T-cell (primary cell): ENCODE measurements at regions not wholly inside any gene's neighbourhood (a gene's known extent, or its start where the extent isn't known, plus 50 kb on each side); places are given as distances from the start of the nearest gene placed in this dataset.
"Not testable (repeated sequence)": the region's sequence is repeated elsewhere in the genome, so short reads cannot be mapped to it uniquely, and the experiment has no call there.

ENCODE experiments used
- ATAC-seq, 4 experiments: fragments of 200-7000 bp in 3 of 4; fragments of 150-1000 bp in 1 of 4; cut with Tn5 transposase; replicated peaks in 1 of 4; 1 replicate in 3 of 4; 2 replicates in 1 of 4; pipeline ENCODE4 v1.10.0; 2021; ENCODE audit warnings: moderate library complexity in 3 of 4, mild to moderate bottlenecking in 2 of 4, moderate number of reproducible peaks in 1 of 4
- CTCF ChIA-PET, 2 donors: fragments of 300-600 bp; sonication (Branson Sonifier 250); formaldehyde crosslinking; loops; one replicate each; lab custom pipeline; 2022; ENCODE audit warnings: antibody characterized with exemption in 2 of 2; lab: Charles Lee
- POLR2A ChIA-PET, 2 donors: fragments of 300-600 bp; sonication (Branson Sonifier 250); formaldehyde crosslinking; loops; one replicate each; lab custom pipeline; 2022; ENCODE audit warnings: antibody characterized with exemption in 2 of 2; lab: Charles Lee
- DNase-seq, 35 experiments: peaks; one replicate each; pipeline versions ENCODE4 v3.0.0 to v3.0.0-alpha.2; 2013 to 2023
- H3K27ac ChIP-seq: one replicate; pipeline ENCODE4 v1.5.1; 2013; ENCODE audit warnings: low read length
- H3K27me3 ChIP-seq, 2 experiments: replicated peaks in 1 of 2; 1 replicate in 1 of 2; 2 replicates in 1 of 2; pipeline versions ENCODE4 v1.6.1 to v1.7.0; 2013; ENCODE audit warnings: low read length in 1 of 2, mixed read lengths in 1 of 2; ENCODE audit not compliant: control insufficient read depth in 2 of 2, insufficient read depth in 2 of 2; ENCODE audit errors: extremely low read depth in 1 of 2
- H3K36me3 ChIP-seq, 2 donors: 1 replicate in 1 of 2; 2 replicates in 1 of 2; pipeline versions ENCODE4 v1.6.1 to v1.7.0; 2013; ENCODE audit warnings: low read length in 1 of 2; ENCODE audit not compliant: control insufficient read depth in 2 of 2, insufficient read depth in 1 of 2; ENCODE audit errors: extremely low read depth in 1 of 2
- H3K4me1 ChIP-seq, 2 experiments: 1 replicate in 1 of 2; 2 replicates in 1 of 2; pipeline versions ENCODE4 v1.6.1 to v1.7.0; 2013; ENCODE audit warnings: low read length in 2 of 2, mixed read lengths in 1 of 2; ENCODE audit not compliant: insufficient read depth in 2 of 2, control insufficient read depth in 1 of 2; ENCODE audit errors: extremely low read depth in 1 of 2
- H3K4me3 ChIP-seq, 2 donors: 1 replicate in 1 of 2; 2 replicates in 1 of 2; pipeline versions ENCODE4 v1.5.1 to v1.7.0; 2013; ENCODE audit warnings: mild to moderate bottlenecking in 2 of 2, low read length in 1 of 2, moderate library complexity in 1 of 2; ENCODE audit not compliant: control insufficient read depth in 1 of 2; ENCODE audit errors: extremely low read depth in 1 of 2
- H3K9me3 ChIP-seq: 2 replicates; pipeline ENCODE4 v1.7.0; 2013
- H3K27ac Mint-ChIP-seq, 2 donors: one replicate each; pipeline ENCODE4 v1.8.0; 2020 to 2021; ENCODE audit warnings: mild to moderate bottlenecking in 2 of 2, mixed read lengths in 2 of 2
- H3K27me3 Mint-ChIP-seq, 2 donors: one replicate each; pipeline ENCODE4 v1.8.0; 2021 to 2022; ENCODE audit warnings: mixed read lengths in 2 of 2
- H3K36me3 Mint-ChIP-seq: one replicate; pipeline ENCODE4 v1.8.0; 2021; ENCODE audit warnings: mixed read lengths
- H3K4me1 Mint-ChIP-seq, 3 donors: one replicate each; pipeline ENCODE4 v1.8.0; 2020 to 2022; ENCODE audit warnings: mixed read lengths in 3 of 3, mild to moderate bottlenecking in 1 of 3
- H3K4me3 Mint-ChIP-seq, 3 donors: one replicate each; pipeline ENCODE4 v1.8.0; 2020 to 2022; ENCODE audit warnings: mild to moderate bottlenecking in 3 of 3, mixed read lengths in 3 of 3, moderate library complexity in 3 of 3
- H3K9me3 Mint-ChIP-seq, 3 donors: one replicate each; pipeline ENCODE4 v1.8.0; 2020 to 2022; ENCODE audit warnings: mixed read lengths in 3 of 3
- WGBS: methylation state at CpG from one replicate; pipeline ENCODE4 v1.1.5; 2013; ENCODE audit warnings: missing lambda C conversion rate; ENCODE audit not compliant: insufficient coverage; 5-methylcytosine and 5-hydroxymethylcytosine counted together

DNA sequence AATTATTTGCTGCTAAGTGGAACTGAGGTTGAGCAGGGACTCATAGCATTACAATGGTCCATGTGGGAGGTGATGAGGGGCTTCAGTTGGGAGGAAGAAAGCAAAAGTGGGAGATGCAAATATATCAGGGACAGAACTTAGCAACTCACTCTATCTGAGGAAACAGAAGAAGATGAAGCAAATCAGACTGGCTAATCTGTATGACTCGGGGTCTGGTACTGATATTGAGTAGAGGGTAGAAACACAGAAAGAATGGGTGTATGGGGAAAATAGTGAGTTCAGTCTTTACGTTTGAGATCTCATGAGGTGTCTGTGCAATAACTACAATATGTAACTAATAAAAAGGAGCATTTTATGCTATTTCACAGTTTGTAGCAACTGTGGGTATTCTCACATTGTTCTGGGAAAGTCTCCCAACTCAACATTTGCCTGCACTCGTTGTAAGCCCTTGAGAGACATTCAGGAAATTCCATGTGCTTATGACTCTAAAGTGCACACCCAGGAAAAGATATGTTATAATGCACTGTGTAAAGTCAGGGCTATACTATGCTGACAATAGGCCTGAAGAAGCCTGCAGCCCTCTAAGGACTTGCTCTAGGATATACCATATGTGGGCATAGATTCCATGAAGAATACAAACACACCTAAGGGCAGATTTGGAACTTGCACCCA lies 183.5 kb downstream of the SPRY2 start:
- Mint-ChIP-seq H3K4me1 (no peaks in the 10 kb centered on the region), H3K9me3 (peaks cover 0 to 4% (median 3%) of the 10 kb centered on the region in 3 donors), H3K36me3 (no peaks in the 10 kb centered on the region), H3K4me3 (no peak overlapping the region), H3K27me3 (no peaks in the 10 kb centered on the region), H3K27ac (no peak overlapping the region)
- POLR2A ChIA-PET = interaction anchor here in 1 of 2 donors (0.6 kb wide), 1 partner anchor 80 kb away, joined by 10 read pairs; no protein-coding TSS in a partner anchor
- H3K36me3 ChIP-seq = no peaks in the 10 kb centered on the region
- H3K4me3 ChIP-seq = no peak overlapping the region
- H3K27me3 ChIP-seq = no peaks in the 10 kb centered on the region
- ATAC-seq = no peak
- CTCF ChIA-PET = no interaction called here
- DNase-seq = no peak
- H3K9me3 ChIP-seq = no peaks in the 10 kb centered on the region
- H3K4me1 ChIP-seq = no peaks in the 10 kb centered on the region
- H3K27ac ChIP-seq = no peak overlapping the region
- WGBS = no CpG with 5 or more reads among the region's 3 CpGs

DNA sequence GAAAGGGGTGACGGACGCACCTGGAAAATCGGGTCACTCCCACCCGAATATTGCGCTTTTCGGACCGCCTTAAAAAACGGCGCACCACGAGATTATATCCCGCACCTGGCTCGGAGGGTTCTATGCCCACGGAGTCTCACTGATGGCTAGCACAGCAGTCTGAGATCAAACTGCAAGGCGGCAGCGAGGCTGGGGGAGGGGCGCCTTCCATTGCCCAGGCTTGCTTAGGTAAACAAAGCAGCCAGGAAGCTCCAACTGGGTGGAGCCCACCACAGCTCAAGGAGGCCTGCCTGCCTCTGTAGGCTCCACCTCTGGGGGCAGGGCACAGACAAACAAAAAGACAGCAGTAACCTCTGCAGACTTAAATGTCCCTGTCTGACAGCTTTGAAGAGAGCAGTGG lies 188.8 kb downstream of the SPRY2 start:
- CTCF ChIA-PET = interaction anchor here in 1 of 2 donors (0.5 kb wide), 1 partner anchor 118 kb away, joined by 5 read pairs; no protein-coding TSS in a partner anchor
- 97% methylated on average over 13 of the region's 16 CpGs for WGBS
- ATAC-seq = not testable (repeated sequence)

DNA sequence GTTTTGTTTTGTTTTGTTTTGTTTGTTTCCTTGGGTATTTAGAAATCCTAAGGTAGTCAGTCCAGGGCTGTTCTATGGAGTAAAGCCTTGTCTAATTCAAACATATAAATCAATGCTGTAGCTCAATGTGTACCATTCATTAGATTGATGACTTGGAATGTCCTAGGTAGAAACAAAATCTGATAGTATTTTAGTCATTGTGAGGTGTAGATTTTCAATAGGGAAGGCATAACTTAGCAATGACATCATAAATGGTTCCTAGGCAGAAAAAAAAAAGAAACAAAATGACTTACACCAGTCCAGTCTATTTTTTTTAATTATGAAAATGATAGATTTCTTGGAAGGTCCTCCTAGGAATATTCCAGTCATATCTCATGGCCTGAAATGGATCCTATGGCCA lies 189.9 kb downstream of the SPRY2 start:
- H3K36me3 ChIP-seq = no peaks in the 10 kb centered on the region
- H3K9me3 Mint-ChIP-seq = peaks cover 0 to 4% (median 3%) of the 10 kb centered on the region in 3 donors
- no peaks in the 10 kb centered on the region for H3K9me3 ChIP-seq
- no peaks in the 10 kb centered on the region for H3K36me3 Mint-ChIP-seq
- H3K4me3 ChIP-seq = no peak overlapping the region
- no peaks in the 10 kb centered on the region for H3K27me3 Mint-ChIP-seq
- no peak overlapping the region for H3K4me3 Mint-ChIP-seq
- CTCF ChIA-PET = no interaction called here
- H3K27me3 ChIP-seq = no peaks in the 10 kb centered on the region
- DNase-seq = no peak
- no peaks in the 10 kb centered on the region for H3K4me1 ChIP-seq
- no peak overlapping the region for H3K27ac Mint-ChIP-seq
- H3K4me1 Mint-ChIP-seq = no peaks in the 10 kb centered on the region
- no peak overlapping the region for H3K27ac ChIP-seq
- ATAC-seq = no peak
- POLR2A ChIA-PET = no interaction called here

More for the DNA sequence above, 188.8 kb downstream of the SPRY2 start:
- H3K27me3 ChIP-seq, H3K9me3 Mint-ChIP-seq, H3K9me3 ChIP-seq, H3K27ac Mint-ChIP-seq, H3K4me3 ChIP-seq, H3K36me3 ChIP-seq, POLR2A ChIA-PET, H3K4me1 Mint-ChIP-seq, H3K4me3 Mint-ChIP-seq, H3K27ac ChIP-seq, DNase-seq, H3K36me3 Mint-ChIP-seq, H3K4me1 ChIP-seq, H3K27me3 Mint-ChIP-seq: not testable (repeated sequence)

DNA sequence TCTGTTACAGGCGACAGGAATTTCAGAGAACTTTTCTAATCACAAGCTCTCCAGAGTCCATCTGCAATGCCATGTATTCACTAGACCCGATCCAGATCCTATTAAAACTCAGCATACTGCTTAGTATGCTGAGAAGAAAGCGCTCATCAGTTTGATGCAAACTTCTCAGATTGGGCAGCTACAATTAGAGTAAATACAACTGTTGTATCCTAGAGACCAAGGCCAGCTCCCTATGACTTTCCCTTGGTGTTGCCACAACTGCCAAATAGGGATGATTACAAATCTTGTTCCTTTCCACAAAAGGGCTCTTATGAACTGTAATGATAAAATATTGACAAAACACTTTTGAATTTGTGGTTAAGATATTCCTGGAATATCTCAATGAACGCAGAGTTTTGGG lies 191.2 kb downstream of the SPRY2 start:
- peaks cover 0 to 4% (median 3%) of the 10 kb centered on the region in 3 donors for H3K9me3 Mint-ChIP-seq
- no peak overlapping the region for H3K27ac Mint-ChIP-seq
- POLR2A ChIA-PET = no interaction called here
- no peaks in the 10 kb centered on the region for H3K27me3 ChIP-seq
- no peaks in the 10 kb centered on the region for H3K27me3 Mint-ChIP-seq
- no peaks in the 10 kb centered on the region for H3K9me3 ChIP-seq
- no peak for DNase-seq
- no CpG with 5 or more reads among the region's 4 CpGs for WGBS
- ATAC-seq = no peak
- no peaks in the 10 kb centered on the region for H3K4me1 ChIP-seq
- H3K27ac ChIP-seq = no peak overlapping the region
- H3K4me3 ChIP-seq = no peak overlapping the region
- H3K36me3 Mint-ChIP-seq = no peaks in the 10 kb centered on the region
- no peaks in the 10 kb centered on the region for H3K4me1 Mint-ChIP-seq
- H3K36me3 ChIP-seq = no peaks in the 10 kb centered on the region
- H3K4me3 Mint-ChIP-seq = no peak overlapping the region
- CTCF ChIA-PET = no interaction called here

DNA sequence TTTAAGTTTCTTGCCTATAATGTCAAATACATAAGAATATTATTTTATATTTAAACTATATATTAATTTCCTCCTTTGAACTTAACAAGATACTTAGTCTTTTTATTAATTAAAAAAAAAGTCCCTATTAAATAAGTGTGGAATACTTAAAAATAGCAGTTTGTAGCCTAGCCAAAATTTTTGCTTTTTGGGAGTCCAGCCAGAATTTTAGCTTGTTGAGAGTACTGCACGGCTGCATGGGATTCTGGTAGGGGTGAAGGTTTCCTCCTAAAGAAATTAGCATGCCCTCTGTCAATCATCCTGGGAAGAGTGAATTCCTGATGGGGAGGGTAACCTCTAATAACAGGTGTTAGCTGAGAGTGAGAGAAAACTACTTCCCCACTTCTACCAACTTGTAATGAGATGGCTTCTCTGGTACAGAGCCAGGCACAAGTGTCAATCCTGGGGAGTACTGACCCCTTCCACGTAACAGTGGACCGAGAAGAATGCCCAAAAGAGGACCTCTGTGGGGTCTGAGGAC lies 195.7 kb downstream of the SPRY2 start:
- Histone ChIP-seq H3K4me3 (no peak overlapping the region), H3K4me1 (no peaks in the 10 kb centered on the region), H3K36me3 (no peaks in the 10 kb centered on the region), H3K27me3 (no peaks in the 10 kb centered on the region), H3K27ac (no peak overlapping the region), H3K9me3 (no peaks in the 10 kb centered on the region)
- Mint-ChIP-seq H3K4me3 (no peak overlapping the region), H3K36me3 (no peaks in the 10 kb centered on the region), H3K9me3 (no peaks in the 10 kb centered on the region), H3K4me1 (no peaks in the 10 kb centered on the region), H3K27me3 (no peaks in the 10 kb centered on the region), H3K27ac (no peak overlapping the region)
- ChIA-PET CTCF (no interaction called here), POLR2A (no interaction called here)
- no peak for ATAC-seq
- 72% methylated on average over 2 of the region's 3 CpGs for WGBS
- DNase-seq = no peak

DNA sequence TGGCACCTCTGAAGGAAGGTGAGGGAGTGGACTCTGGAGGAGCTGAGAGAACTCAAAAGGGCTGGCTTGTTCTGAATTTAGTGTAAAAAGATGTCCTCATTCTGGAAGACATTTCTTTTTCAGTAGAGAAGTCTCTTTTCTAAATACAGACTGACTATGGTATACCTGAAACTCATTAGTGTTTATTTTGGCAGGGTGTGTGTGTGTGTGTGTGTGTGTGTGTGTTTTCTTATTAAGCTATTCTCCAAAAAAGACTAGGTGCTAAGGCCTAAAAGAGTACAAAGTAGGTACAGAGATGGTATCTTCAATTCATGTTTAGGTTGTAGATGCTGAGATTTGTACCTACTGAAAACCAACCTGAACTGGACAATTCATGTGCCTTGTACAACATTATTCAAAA lies 196.4 kb downstream of the SPRY2 start:
- H3K36me3 ChIP-seq = no peaks in the 10 kb centered on the region
- H3K27me3 Mint-ChIP-seq = no peaks in the 10 kb centered on the region
- ATAC-seq (no peak), DNase-seq (no peak)
- no peaks in the 10 kb centered on the region for H3K4me1 ChIP-seq
- H3K27me3 ChIP-seq = no peaks in the 10 kb centered on the region
- no peaks in the 10 kb centered on the region for H3K9me3 Mint-ChIP-seq
- H3K4me1 Mint-ChIP-seq = no peaks in the 10 kb centered on the region
- CTCF ChIA-PET = no interaction called here
- POLR2A ChIA-PET = no interaction called here
- H3K27ac ChIP-seq = no peak overlapping the region
- H3K9me3 ChIP-seq = no peaks in the 10 kb centered on the region
- no peak overlapping the region for H3K4me3 Mint-ChIP-seq
- H3K27ac Mint-ChIP-seq = no peak overlapping the region
- H3K4me3 ChIP-seq = no peak overlapping the region
- no peaks in the 10 kb centered on the region for H3K36me3 Mint-ChIP-seq
